Inferior parietal cortex (tissue), 1 donor: ENCODE measurements at regions not wholly inside any gene's neighbourhood (a gene's known extent, or its start where the extent isn't known, plus 50 kb on each side); places are given as distances from the start of the nearest gene placed in this dataset.

Source experiments
- DNase-seq: peaks from one replicate; pipeline ENCODE4 v3.0.0-alpha.2; 2016; ENCODE audit errors: extremely low spot score

DNA sequence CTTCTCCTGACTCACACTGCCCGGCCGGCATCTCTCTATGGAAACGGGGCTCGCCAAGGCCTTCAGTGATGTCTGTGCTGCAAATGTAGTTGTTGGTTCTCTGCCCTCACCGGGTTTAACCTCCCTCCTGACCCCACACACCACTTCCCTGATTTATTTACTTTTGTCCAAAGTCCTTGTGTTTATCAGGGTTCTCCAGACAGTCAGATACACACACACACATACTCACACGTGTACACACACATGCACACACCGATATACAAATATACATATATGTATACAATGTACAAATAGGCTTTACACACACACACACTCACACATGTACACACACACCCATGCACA is 647.0 kb downstream of the BRD1 start:
- DNase-seq, result no peak

DNA sequence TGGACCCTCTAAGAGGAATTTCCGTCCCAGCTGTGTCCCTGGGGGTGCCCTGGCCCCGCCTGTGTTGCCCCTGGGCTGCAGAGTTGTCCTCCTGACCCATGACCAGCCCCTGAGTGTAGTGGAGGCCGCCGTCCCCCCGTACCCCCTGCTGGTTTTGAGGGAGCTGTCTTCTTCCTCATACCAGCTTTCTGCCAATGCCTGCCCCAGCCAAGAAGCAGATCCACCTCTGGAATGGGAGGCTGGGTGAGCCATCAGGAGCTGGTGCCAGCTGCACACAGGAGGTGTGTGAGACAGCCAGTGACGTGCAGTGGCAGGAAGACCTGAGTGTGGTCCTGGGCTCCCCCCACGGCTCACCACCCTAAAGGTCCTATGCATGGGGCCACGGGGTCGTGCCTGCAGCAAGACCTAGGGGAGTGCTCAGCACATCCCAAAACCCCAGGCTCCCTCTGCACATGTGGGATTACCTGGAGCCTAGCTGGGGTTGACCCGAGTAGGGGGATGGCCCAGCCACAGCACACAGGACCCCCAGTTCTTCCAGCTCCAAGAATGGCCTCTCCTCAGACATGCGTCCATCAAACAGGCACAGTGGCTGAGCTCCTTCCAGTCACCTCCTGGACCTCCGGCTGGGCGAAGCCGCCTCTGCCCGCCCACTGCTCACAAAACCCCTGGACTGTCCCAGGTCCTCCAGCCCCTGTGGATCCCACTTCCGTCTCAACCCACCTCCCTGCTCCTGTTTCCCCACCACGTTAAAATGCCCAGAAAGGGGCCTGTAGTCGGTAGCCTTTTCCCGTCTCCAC is 647.6 kb downstream of the BRD1 start:
- no peak for DNase-seq

DNA sequence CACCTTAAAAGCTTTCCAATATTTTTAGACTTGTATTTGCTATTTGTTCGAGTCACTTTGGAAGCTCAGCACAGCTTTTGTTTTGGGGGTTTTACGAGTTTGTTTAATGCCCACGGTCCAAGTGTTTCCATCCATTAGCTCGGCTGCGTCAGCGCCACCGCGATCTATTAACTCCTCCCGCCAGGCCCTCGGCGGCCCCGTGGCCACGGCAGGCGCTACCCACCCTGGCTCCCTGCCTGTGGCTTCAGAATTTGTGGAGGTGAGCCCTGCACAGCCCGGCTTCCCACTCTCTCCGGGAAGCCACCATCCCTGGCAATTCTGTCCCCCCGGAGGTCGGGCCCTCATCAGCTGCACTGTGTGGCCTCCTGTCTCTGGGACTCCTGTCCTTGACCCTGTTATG is 648.5 kb downstream of the BRD1 start:
- no peak for DNase-seq

DNA sequence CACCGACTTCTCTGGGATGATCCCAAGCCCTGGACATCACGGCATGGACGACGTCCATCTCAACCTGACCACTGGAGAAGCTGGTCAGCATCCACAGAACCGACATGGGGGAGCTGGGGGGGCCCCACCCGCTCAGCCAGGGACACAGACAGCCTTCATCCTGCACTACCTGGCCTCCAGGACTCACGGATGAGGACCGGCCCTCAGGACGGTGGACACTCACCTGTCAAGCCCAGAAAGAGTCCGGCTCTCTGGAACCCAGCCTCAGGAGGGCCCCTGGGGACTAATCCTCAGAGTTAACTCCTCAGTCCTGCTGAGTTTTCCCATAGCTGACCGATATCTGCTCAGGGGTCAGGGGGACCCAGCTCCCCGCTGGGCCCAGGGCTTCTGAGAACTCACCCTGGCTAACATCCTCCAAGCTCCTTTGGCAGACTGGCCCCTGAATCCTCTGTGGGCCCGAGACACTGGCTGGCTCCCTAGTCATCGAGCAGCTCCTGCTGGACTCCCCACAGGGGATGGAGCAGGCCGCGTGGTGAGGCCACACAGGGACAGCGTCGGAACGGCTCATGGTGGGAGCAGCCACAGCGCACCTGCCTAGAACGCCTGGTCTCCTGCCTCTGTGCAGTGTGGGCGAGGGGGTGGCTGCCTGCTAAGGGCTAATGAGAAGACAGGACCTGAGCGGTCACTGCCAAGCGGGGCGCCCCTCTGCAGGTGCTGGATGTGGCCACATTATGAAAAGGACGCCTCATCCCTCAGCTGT is 649.2 kb downstream of the BRD1 start:
- DNase-seq, result no peak

DNA sequence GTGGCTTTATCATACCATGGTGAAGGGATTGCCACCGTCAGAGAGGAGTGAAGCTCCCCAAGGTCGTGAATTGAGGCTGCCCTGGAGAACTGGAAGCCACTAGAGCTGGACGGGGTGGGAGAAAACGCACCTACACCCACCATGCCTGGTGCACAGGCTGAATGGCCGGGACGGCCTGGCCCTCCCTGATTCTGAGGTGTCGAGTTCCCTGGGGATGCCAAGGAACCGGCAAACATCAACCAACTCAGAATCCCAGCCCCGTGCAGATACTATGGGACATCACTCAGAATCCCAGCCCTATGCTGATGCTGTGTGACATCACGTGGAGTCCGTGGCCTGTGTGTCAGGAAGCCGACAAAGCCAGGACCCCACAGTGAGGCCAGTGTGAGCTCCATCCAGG is 650.0 kb downstream of the BRD1 start:
- DNase-seq, result no peak

DNA sequence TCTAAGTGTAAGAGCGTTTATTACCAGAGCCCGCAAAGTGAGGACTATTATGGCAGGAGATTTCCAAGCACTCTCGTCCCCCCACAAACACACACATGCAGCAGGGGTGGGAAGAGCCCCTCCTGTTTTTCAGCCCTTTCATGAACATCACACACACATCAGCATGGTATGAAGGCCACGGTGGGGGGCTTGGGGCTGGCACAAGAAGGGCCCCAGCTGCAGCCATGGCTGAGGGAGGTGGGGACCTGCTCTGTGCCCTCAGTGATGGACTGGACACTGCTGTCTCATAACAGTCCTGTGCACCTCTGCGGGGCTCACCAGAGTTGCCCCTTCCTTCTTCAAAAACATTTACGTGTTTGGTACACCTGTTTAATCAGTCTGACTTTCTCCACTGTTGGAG is 650.7 kb downstream of the BRD1 start:
- no peak for DNase-seq

DNA sequence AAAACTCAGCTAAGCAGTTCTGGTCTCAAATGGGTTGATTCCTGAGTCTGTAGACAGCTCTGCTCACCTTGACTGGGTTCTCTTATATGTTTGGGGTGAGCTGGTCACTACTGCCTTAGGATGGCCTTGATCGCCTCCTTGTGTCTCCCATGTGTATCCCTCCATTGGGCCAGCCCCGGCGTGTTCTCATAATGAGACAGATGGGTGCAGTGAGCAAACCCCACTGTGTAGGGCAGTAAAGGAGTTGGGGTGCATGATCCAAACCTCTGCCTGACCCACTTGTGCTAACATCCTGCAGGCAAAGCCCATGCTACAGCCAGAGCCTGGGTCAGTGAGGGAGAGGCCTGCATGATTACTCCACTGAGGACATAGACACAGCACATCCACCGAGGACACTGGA is 657.6 kb downstream of the BRD1 start:
- no peak for DNase-seq

DNA sequence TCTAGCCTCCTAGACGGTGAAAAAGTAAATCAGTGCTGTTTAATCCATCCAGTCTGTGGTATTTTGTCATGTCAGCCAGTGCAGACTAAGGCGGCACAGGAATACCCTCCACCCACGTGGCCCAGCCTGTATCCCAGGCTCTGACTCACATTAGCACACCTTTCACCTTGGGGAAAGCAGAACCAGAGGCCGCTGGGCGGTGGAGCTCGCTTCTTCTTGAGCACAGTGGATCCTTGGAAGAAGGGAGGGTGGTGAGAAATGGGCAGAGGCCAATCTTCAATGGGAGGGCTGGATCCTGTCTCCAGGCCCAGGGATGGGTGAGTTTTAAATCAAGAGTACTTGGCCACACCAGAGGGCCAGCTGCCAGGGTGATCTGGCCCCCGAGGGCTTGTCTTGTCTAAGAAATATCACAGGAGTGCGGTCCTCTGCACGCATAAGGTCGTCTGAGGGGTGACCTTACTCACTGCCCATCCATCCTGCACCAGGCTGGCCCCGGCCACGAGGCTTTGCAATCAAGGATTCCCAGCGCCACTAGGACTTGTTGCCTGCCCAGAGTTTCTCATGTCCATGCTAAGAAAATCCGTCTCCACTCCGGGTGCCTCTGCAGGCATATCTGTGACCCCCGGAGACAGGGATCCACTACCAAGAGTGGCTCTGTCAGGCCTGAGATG is 658.5 kb downstream of the BRD1 start:
- no peak for DNase-seq

DNA sequence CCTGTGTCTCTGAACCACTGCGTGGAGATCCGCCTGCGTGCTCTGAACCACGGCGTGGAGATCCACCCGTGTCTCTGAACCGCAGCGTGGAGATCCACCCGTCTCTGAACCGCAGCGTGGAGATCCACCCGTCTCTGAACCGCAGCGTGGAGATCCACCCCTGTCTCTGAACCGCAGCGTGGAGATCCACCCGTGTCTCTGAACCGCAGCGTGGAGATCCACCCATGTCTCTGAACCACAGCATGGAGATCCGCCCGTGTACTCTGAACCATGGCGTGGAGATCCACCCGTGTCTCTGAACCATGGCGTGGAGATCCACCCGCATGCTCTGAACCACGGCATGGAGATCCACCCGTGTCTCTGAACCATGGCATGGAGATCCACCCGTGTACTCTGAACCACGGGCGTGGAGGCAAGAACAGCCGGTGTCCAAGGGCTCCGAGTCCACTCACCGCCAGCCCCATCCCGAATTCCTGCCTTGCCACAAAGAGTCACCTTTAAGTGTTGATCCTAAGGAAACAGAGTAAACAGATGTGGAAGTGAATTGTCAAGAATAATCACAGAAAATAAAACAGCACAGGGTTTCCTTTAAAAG is 659.4 kb downstream of the BRD1 start:
- DNase-seq, result no peak

DNA sequence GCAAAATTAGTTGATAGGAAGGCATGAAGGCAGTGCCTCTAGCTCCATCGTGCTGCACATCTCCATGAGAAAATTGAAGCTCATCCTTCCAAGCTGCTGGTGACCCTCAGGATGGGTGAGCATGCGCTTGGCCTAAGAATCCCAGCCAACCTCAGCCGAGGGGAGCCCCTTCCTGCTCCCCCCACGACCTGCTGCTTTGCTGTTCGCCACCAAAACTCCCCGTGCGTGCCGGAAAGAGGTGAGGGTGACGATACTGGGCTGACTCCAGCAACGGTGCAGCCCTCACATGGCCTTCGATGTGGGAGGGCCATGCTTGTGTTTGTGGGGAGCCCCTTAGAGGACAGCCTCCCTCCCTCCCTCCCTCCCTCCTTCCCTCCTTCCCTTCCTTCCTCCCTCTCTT is 660.9 kb downstream of the BRD1 start:
- no peak for DNase-seq

DNA sequence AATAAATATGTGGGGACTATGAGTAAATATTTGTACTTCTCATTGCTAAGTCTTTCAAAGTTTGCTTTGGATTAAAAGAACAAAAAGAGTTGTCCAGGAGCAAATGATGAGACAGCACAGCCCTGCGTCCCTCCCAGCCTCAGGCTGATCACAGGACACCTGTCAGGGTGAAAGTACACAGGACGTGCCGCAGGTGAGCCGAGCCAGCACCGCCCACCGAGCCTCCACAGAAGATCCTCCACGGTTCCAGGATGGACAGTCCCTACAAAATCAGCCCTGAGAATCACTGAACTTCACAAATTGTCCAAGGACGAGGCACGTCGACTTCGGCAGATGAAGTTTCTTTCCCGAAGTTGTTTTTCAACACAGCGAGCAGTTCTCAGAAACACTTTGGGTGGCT is 661.5 kb downstream of the BRD1 start:
- DNase-seq, result no peak

DNA sequence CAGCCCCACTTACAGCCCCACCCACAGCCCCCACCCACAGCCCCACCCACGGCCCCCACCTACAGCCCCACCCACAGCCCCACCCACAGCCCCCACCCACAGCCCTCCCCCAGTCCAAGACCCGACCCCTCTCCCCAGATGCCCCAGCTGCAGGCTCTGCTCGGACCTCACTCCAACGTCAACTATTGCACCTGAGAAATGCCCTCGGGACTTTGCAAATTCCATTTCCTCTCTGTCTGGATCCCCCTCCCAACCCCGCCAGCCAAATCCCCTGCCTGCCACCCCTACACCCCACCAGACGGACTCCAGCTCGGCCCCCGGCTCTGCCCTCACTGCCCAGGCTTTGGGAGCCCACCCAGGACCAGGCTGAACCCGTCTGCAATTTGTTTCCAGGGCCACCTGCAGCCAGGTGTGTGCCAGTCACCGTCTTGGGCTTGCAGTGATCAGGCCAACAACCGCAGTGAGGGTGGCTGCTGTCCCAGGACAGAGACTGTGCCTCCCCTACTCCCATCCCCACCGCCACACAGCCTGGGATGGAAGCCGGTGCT is 662.8 kb downstream of the BRD1 start:
- DNase-seq, result no peak

DNA sequence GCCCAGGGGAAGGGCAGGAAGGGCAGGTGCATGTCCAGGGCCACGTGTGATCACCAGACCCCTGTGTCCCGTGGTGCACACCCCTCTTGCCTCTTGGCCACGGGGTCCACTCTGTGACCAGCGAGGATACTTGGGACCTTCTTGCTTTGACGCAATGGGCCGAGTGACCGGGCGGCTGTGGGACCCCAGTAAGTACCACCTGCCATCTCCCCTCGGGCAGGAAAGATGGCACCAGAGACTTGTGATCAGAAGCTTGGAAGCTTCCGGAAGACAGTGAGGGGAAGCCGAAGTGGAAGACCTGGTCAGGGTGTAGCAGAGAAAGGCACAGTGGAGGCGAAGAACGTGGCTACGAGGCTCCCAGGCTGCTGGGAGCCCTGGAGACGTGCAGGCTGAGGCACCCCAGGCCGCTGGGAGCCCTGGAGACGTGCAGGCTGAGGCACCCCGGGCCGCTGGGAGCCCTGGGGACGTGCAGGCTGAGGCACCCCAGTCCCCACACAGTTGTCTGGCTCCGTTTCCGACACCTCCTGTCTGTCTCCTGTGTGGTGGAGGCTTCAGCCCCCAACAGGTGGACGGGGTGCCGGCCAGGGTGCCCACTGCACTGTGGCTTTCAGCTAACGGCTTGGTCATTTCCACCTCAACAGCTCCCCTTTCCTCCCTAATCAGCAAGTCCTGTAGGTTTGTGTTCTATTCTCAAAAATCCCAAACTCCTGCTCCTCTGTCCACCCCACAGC is 663.5 kb downstream of the BRD1 start:
- DNase-seq, result no peak

DNA sequence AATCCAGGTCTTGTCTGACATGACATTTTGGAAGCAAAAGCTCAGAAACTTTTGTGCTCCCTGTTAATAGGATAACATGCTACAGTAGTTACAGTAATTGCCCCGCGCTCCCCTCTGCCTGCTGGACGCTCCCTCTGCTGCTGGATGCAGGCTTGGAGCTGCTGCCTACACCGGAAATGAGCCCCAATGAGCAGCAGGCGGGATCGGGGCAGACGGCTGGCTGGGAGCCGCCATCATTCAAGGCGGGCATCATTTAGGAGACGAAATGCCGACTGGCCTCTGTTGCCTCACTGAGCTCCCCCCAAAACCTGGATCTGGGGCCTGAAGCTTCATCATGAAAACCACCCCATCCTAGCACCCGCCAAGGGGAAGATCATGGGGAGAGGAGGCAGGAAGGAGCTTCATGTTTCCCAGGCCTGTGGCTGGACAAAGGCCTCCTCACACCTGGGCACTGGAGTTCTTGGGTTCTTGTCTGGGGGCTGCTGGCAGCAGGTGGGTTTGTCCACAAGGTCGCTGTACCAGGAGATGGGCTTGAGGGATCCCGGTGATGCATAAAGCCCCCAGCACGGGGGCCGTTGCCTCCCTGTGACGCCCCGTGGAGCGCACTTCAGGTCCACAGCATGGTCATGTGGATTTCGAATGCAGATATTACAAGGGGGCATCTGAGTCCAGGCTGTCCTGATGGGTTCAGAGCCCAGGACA is 664.3 kb downstream of the BRD1 start:
- DNase-seq, result no peak

DNA sequence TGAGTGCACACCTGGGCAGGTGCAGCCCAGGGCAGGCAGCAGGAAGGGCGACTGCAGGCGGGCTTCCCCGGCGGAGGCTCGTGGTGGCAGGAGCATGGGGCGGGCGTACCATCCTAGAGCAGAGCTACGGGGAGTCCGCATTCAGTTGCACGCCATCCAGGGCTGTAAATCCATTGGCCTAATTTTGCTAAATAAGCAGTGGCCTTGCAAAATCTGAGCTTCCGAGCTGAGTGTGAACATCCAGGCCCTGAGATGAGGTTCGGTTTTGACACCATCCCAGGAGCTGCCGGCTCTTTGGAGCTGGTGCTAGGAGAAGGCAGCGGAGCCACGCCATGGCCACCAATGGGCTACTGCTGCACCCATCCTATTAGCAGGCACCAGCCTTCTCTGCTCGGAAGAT is 664.8 kb downstream of the BRD1 start:
- no peak for DNase-seq

DNA sequence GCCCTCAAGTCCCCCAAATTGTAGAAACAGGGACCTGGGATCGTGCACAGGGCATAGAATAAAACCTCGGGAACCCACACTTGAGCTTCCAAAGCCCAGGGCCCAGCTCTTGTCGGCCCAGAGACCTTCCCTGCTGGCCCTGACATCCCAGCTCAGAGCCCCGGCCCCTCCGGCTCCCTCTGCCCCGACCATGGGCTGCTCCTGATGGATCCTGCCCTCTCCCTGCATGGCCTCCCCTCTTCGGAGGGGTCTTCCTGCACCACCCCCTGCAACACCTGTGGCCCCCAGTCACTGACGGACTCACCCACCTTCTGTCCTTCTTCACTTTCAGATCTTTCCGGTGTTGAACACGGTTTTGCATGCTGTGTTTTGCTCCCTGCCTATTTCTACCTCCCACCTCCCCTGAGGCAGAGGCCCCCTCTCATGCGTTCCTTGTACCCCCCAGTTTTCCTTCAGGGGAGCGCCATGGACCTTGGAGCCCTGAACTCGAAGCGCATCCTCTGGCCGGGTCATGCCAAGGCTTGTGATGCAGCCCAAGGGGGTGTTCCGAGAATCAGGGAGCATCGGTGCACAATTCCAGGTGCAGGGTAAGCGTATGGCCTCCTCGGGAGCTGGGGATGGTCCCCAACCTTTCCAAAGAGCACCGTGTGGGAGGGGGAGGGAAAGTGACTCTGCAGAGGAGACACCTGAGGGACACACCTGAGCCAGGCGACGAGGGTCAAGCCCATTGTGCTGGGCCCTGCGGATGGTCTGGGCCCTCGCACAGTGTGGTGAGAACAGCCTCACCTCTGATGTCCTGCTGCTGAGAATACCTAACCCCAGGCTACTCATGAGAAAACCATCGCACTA is 666.4 kb downstream of the BRD1 start:
- no peak for DNase-seq

DNA sequence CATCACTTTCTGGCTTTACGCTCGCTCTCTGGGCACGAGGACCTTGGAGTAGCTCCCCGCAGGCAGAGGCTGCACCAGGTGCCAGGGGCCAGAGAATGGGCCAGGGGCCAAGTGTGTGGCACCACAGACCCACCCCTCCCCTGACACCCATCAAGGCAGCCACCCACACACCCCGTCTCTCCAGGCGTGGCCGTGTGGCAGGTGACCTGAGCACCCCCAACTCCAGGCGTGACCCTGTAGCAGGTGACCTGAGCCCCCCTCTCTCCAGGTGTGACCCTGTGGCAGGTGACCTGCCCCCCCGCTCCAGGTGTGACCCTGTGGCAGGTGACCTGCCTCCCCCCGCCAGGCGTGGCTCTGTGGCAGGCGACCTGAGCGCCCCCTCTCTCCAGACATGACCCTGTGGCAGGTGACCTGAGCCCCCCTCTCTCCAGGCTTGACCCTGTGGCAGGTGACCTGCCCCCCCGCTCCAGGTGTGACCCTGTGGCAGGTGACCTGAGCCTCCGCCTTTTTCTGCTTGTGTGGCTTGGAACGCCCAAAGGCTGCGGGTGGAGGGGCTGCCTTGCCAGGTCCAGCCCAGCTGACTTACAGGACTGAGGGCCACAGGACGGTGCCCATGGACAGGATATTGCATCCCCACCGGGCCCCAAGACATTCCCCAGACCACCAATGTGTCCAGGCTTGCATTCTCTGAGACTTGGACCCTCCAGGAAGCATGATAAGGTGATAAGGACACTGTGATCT is 667.2 kb downstream of the BRD1 start:
- DNase-seq, result no peak

DNA sequence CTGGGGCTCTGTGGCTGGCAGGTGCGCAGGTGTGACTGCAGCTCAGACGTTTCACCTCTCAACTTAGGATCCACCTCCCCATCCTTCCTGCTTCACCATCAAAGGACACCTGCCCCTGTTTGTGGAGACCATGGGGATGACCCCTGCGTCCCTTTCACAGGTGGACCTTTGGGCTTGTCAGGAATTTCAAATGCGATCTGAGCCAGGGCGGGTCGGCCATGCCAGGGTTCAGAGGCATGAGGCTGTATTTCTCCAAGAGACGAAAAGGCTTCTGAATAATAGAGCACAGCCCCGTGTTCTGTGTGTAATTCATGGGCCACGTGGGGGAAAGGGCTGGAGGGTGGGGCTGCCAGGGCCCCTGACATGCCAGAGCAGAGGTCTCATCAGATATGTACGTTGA is 668.0 kb downstream of the BRD1 start:
- no peak for DNase-seq
